Mucosa of gallbladder (tissue), 1 donor: ENCODE measurements at regions not wholly inside any gene's neighbourhood (a gene's known extent, or its start where the extent isn't known, plus 50 kb on each side); places are given as distances from the start of the nearest gene placed in this dataset.
A peak's percentile ranks its signal among the peaks of the same experiment; 100 is the strongest.

Experiments used
- DNase-seq: peaks from one replicate; pipeline ENCODE4 v3.0.0-alpha.2; 2020; ENCODE audit warnings: low spot score
- donor health status: DM: no; HTN: no; CAD: no.

GRCh38 chr14:73782623-73783022 is 68.4 kb upstream of the PNMA1 start:
- DNase-seq = no peak

GRCh38 chr14:73780896-73781295 is 66.7 kb upstream of the PNMA1 start:
- no peak for DNase-seq

- no peak for DNase-seq
Observed at GRCh38 chr14:73780391-73780790, 66.2 kb upstream of the PNMA1 start.

GRCh38 chr14:73778736-73779135 is 64.6 kb upstream of the PNMA1 start:
- no peak for DNase-seq

GRCh38 chr14:73777420-73777819 is 63.2 kb upstream of the PNMA1 start:
- no peak for DNase-seq

GRCh38 chr14:73776194-73776537 is 62.0 kb upstream of the PNMA1 start:
- no peak for DNase-seq

- no peak for DNase-seq
Observed at GRCh38 chr14:73775339-73776193, 61.4 kb upstream of the PNMA1 start.

- DNase-seq = no peak
Observed at GRCh38 chr14:73774671-73775070, 60.5 kb upstream of the PNMA1 start.

GRCh38 chr14:73774241-73774570 is 60.0 kb upstream of the PNMA1 start:
- no peak for DNase-seq

- DNase-seq = no peak
Observed at GRCh38 chr14:73773441-73774240, 59.5 kb upstream of the PNMA1 start.

GRCh38 chr14:73771848-73772638 is 57.9 kb upstream of the PNMA1 start:
- peak; percentile 71 for DNase-seq

GRCh38 chr14:73770977-73771847 is 57.0 kb upstream of the PNMA1 start:
- DNase-seq = no peak

GRCh38 chr14:73768107-73768506 is 53.9 kb upstream of the PNMA1 start:
- DNase-seq = no peak

GRCh38 chr14:73764406-73765280 is 50.5 kb upstream of the PNMA1 start:
- peak; percentile 82 for DNase-seq
